Lung (tissue), 11 donors: ENCODE measurements at regions not wholly inside any gene's neighbourhood (a gene's known extent, or its start where the extent isn't known, plus 50 kb on each side); places are given as distances from the start of the nearest gene placed in this dataset.

Experiments
- ATAC-seq: fragments of 200-7000 bp; cut with Tn5 transposase; one replicate; pipeline ENCODE4 v1.9.1; 2020; ENCODE audit warnings: moderate number of reproducible peaks; ENCODE audit not compliant: insufficient read depth, low FRiP score
- DNase-seq, 3 donors: peaks; one replicate each; pipeline ENCODE4 v3.0.0-alpha.2; 2013 to 2017
- H3K27ac ChIP-seq, 2 donors: one replicate each; pipeline ENCODE4 v1.5.1; 2013; ENCODE audit warnings: mild to moderate bottlenecking in 2 of 2, moderate library complexity in 2 of 2, control low read depth in 1 of 2, inconsistent platforms in 1 of 2, low read depth in 1 of 2, low read length in 1 of 2
- H3K27me3 ChIP-seq, 3 donors: one replicate each; pipeline ENCODE4 v1.5.1; 2013; ENCODE audit warnings: low read length in 2 of 3; ENCODE audit not compliant: control insufficient read depth in 3 of 3, insufficient read depth in 3 of 3
- H3K36me3 ChIP-seq, 4 donors: one replicate each; pipeline ENCODE4 v1.5.1; 2013; ENCODE audit warnings: low read length in 4 of 4, mild to moderate bottlenecking in 1 of 4, moderate library complexity in 1 of 4; ENCODE audit not compliant: control insufficient read depth in 4 of 4, insufficient read depth in 4 of 4
- H3K4me1 ChIP-seq, 5 donors: one replicate each; pipeline ENCODE4 v1.5.1; 2013; ENCODE audit warnings: low read length in 5 of 5, mild to moderate bottlenecking in 2 of 5, moderate library complexity in 1 of 5; ENCODE audit not compliant: control insufficient read depth in 5 of 5, insufficient read depth in 5 of 5
- H3K4me3 ChIP-seq: one replicate; pipeline ENCODE4 v1.5.1; 2013; ENCODE audit warnings: mild to moderate bottlenecking, control low read depth, moderate library complexity
- H3K9ac ChIP-seq, 2 donors: one replicate each; pipeline ENCODE4 v1.5.1; 2013; ENCODE audit warnings: low read length in 2 of 2, control low read depth in 1 of 2; ENCODE audit not compliant: insufficient read depth in 1 of 2
- H3K9me3 ChIP-seq, 4 donors: one replicate each; pipeline ENCODE4 v1.5.1; 2013; ENCODE audit warnings: low read length in 3 of 4, mild to moderate bottlenecking in 1 of 4, moderate library complexity in 1 of 4; ENCODE audit not compliant: control insufficient read depth in 4 of 4, insufficient read depth in 3 of 4
- CTCF ChIP-seq: IDR thresholded peaks from 2 replicates; pipeline ENCODE4 v1.5.1; 2012; ENCODE audit warnings: mild to moderate bottlenecking; ENCODE audit errors: control extremely low read depth, extremely low read depth
- WGBS, 2 donors: extraction: QIAGEN DNeasy Blood & Tissue Kit; methylation state at CpG; one replicate each; pipeline ENCODE4 v1.1.7; 2013; 5-methylcytosine and 5-hydroxymethylcytosine counted together
- donor health status: control.
- donor health status: control.
- donor health status: Bipolar disorder and iron deficiency.
- donor health status: healthy.
- donor health status: DM: yes; HTN: yes; CAD: no.

GRCh38 chrX:149322316-149322715, 182.8 kb downstream of the IDS start:
- TF ChIP-seq CTCF, result no peak
- 55 to 76% methylated on average over 2 of the region's 2 CpGs for WGBS, 2 donors
- no peak overlapping the region for H3K9ac ChIP-seq
- ATAC-seq, result no peak
- no peaks in the 10 kb centered on the region for H3K4me1 ChIP-seq
- DNase-seq, result no peak
- H3K4me3 ChIP-seq, result no peak overlapping the region
- no peaks in the 10 kb centered on the region for H3K9me3 ChIP-seq
- no peaks in the 10 kb centered on the region for H3K27me3 ChIP-seq
- no peak overlapping the region for H3K27ac ChIP-seq
- no peaks in the 10 kb centered on the region for H3K36me3 ChIP-seq

GRCh38 chrX:149313871-149314371, 191.2 kb downstream of the IDS start:
- no peak overlapping the region for H3K4me3 ChIP-seq
- H3K36me3 ChIP-seq, result no peaks in the 10 kb centered on the region
- TF ChIP-seq CTCF, result no peak
- 48 to 61% methylated on average over 11 of the region's 11 CpGs for WGBS, 2 donors
- no peak overlapping the region for H3K27ac ChIP-seq
- H3K27me3 ChIP-seq, result no peaks in the 10 kb centered on the region
- peaks cover 0 to 6% (median 1%) of the 10 kb centered on the region in 4 donors for H3K9me3 ChIP-seq
- ATAC-seq, result no peak
- no peak overlapping the region for H3K9ac ChIP-seq
- H3K4me1 ChIP-seq, result no peaks in the 10 kb centered on the region
- peak in 1 of 3 donors; percentile 3 for DNase-seq

GRCh38 chrX:149312988-149313387, 192.1 kb downstream of the IDS start:
- H3K27me3 ChIP-seq, result no peaks in the 10 kb centered on the region
- DNase-seq, result no peak
- H3K9me3 ChIP-seq, result peaks cover 0 to 6% (median 2%) of the 10 kb centered on the region in 4 donors
- no peak for ATAC-seq
- no peak overlapping the region for H3K4me3 ChIP-seq
- TF ChIP-seq CTCF, result no peak
- H3K27ac ChIP-seq, result no peak overlapping the region
- no peak overlapping the region for H3K9ac ChIP-seq
- H3K36me3 ChIP-seq, result no peaks in the 10 kb centered on the region
- H3K4me1 ChIP-seq, result no peaks in the 10 kb centered on the region

- Histone ChIP-seq H3K36me3 (no peaks in the 10 kb centered on the region), H3K4me3 (no peak overlapping the region), H3K9ac (no peak overlapping the region), H3K9me3 (peaks cover 0 to 6% (median 2%) of the 10 kb centered on the region in 4 donors), H3K27ac (no peak overlapping the region), H3K27me3 (no peaks in the 10 kb centered on the region), H3K4me1 (no peaks in the 10 kb centered on the region)
- WGBS, 2 donors, result 63 to 95% methylated on average over 3 of the region's 3 CpGs
- DNase-seq, result no peak
- no peak for ATAC-seq
- TF ChIP-seq CTCF, result no peak
Observed at GRCh38 chrX:149312097-149312496, 193.0 kb downstream of the IDS start.
